NCI-H345 treated with DMSO at 0.1 percent for 48 hours (cell line): ENCODE measurements at regions not wholly inside any gene's neighbourhood (a gene's known extent, or its start where the extent isn't known, plus 50 kb on each side); places are given as distances from the start of the nearest gene placed in this dataset.

Experiments used
- DNase-seq: peaks from one replicate; lab custom pipeline; 2025; ENCODE audit not compliant: unreplicated experiment; lab: John Stamatoyannopoulos, UW

DNA sequence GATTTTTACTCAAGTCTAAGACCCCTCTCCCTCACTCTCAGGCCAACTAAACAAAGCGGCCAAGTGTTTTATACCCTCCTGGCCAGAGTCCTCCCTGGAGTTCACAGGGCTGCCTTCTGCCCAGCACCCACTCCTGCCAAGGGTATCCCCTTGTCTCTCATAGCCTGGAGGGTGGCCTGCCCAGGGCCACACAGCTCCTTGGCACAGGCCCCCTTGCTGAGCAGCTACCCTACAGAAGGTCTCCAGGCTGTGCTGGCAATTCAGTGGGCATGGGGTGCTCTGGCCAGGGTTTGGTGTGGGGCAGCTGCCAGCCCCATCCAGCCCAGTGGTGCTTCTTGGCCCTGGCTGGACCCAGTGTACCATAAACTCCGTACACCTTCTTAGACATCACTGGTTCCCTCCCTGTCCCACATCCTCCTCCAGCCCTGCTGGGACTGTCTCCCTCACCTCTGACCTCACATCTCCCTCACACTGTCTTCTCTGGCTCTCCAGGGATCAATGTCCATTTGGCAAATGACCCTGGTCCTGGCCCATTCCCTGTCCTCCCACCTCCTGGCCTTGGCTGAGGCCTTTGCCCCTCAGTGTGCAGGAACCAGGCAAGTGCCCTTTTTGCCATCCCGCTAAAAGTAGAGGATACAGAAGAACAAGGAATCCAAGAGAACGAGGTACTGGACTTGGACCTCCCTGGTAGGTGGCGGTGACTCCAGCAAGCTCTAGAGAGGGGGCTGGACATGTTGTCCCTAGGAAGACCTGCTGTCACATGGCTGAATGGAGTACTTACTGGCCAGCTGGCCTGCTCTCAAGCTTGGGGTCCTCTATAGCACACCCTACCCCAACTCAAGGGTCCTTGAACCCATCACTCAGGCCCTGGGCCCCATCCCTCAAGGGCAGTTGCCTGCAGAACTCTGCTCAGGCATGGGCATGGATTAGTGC, 50.0 kb upstream of the TRPM1 start:
- DNase-seq, result no peak

DNA sequence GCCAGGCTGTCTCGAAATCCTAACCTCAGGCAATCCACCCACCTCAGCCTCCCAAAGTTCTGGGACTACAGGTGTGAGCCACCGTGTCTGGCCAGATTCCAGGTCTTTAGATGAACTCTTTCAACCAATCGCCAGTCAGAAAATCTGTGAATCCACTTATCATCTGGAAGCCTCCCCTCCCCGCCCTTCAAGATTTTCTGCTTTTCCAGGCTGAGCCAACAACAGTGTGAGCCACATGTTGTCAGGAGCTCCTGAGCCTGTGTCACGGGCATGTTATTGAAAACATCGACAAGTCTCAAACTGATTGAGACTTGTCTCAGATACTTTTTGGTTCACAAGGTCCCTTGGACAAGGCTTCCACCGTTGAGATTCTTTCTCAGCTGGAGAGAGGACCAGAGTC, 52.0 kb upstream of the TRPM1 start:
- no peak for DNase-seq

DNA sequence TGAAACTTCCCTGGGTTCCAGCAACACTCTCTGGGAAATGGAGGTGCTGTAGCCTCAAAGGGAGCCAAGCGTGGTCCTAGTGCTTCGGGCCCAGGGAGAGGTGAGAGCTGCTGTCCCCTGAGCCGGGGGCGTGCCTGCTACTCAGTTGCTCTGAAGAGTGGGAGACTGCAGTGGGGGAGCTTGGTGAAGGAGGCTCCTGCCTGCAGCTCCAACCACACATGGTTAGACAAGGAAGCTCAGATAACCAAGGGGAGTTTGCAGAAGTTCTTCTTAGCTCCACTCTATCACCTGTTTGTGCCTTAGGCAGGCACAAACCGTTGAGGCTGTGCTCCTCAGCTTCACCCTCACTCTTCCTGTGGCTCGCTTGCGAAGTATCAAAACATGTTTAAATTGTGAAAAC, 53.6 kb upstream of the TRPM1 start:
- no peak for DNase-seq

DNA sequence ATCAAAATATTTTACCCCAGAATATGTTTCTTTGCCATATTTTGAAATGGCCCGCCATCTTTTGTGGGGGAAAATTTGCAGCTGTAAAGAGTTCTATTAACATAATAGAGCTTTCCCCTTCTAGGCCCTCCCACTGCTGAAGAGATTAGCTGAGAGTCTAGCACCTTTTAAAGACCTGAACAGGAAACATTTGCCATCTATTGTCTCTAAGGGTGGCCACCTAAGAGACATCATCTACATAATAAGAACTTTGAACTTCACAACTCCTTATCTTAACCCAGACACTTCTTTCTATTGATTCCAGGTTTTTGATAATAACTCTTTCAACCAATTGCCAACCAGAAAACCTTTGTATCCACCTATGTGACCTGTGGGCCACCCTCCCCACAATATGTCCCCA, 54.7 kb upstream of the TRPM1 start:
- no peak for DNase-seq

DNA sequence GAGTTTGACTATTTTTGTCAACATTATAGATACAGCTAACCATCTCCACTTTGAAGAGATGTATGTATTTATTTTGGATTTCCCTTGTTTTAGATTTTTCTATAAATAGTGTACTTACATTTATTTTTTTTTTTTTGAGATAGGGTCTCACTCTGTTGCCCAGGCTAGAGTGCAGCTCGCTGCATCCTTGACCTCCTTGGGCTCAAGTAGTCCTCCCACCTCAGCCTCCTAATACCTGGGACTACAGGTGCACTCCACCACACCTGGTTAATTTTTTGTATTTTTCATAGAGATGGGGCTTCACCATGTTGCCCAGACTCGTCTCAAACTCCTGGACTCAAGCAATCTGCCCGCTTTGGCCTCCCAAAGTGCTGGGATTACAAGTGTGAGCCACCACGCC, 55.3 kb upstream of the TRPM1 start:
- no peak for DNase-seq

DNA sequence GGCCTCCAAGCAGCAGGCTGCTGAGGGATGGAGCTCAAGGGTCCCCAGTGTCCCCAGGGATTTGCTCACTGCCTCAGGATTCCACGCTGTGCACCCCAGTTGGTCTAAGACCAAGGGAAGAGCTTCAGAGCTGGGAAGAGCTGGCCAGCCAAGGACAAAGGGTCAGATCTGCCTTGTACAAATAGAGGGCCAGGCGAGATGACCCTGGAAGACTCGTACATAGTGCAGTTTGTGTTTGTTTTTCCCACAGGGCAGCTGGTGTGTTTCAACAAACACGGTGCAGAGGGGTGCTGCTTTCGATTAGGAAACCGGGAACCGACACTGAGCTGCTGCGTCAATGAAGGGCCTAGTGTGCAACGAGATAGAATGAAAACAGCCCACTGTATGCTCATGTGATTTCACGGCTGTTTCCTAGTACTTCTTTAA, 56.1 kb upstream of the TRPM1 start:
- DNase-seq, result no peak

DNA sequence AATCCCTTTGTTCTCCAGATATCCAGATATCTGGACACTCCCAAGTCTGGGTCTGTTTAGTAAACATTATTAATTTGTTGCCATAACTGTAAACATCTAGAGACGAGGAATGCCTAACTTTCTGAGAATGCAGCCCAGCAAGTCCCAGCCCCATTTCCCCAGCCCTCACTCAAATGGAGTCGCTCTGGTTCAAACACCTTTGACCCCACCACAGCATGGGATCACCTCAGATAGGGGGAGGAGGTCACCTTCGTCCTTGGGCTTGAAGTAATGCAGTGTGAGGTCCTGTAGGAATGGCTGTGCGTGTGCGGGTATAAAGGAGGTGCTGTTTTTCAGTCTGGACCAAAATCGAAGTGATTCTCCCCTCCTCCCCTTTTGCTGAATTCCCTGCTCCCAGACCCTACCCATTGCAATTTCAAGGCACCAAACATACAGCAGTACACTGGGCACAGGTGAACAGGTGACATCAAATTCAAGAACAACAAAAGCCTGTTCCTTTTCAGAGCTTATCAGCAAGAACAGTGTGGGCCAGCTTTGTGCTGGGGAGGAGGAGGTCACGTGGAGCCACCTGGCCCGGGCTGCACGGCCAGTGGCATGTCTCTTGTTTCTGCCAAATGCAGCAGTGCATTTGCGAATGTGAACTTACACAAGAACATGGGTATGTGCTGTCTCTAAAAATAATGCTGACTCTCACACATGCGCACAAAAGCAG, 57.5 kb upstream of the TRPM1 start:
- DNase-seq, result no peak

DNA sequence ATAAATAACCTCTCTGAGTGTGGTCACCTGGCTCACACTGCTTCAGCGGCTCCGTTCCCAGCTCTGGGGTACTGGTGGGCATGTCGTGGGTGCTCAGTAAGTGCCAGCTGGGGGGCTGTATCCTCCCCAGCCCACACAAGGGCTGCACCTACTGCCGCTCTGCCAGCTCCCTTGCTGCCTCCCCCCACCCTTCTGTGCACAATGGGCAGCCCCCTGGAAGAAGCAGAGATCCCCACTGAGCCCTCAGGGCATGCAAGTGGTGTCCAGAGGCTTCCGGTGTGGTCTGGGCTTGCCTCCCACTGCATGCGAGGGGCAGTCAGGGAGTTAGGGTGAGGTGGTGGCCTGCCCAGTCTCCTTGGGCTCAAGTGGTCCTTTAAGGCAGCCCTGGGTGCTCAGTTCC, 58.3 kb upstream of the TRPM1 start:
- DNase-seq, result no peak

DNA sequence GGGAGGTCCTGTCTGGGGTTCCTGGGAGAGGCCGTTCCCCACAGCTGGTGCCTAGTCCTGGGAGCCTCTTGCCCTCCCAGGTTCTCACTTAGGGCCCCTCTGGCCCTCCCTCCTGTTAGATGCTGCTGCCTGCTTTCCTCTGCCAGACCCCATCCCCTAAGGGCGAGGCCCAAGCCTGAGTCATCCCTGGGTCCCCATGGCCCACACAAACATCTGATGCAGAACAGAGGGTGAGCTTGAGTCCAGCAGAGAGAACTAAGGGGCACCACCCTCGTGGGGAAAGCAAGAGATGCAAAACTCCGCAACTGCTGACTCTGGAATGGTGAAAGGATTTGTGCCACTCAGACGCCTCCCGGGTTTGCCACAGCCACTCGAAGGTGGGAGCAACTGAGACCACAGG, 58.8 kb upstream of the TRPM1 start:
- DNase-seq, result no peak

DNA sequence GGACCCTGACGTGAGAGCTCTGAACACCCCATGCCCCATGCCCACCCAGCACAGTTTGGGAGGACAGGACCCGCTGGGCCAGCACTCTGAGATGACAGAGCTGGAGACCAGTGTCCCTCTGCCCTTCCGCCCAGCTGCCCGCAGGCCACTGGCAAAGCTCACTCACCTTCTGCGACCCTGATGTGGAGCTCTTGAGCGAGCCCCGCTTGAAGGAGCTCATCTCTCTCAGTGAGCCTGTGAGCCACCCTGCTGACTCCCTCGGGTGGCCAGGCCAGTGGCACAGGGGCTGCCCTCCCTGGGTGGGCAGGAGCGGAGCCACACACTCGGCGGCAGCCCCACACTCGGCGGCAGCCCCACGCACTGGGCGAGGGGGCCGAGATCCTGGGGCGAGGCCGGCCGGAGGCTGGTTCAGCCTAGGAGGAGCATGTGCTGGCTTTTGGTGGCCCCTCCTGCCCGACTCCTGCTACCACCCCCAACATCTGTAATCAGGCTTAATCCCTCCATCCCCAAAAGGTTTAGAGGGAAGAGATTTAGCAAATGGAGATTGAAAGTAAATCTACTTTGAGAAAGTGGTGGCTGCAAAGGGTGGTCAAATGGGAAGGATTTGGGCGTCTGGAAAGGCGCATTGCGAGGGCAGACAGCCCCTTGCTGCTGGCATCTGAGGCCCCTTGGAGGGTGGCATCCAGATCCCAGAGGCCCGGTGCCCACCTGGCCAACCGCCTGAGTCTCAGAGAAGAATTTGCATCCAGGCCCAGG, 59.4 kb upstream of the TRPM1 start:
- DNase-seq, result no peak

DNA sequence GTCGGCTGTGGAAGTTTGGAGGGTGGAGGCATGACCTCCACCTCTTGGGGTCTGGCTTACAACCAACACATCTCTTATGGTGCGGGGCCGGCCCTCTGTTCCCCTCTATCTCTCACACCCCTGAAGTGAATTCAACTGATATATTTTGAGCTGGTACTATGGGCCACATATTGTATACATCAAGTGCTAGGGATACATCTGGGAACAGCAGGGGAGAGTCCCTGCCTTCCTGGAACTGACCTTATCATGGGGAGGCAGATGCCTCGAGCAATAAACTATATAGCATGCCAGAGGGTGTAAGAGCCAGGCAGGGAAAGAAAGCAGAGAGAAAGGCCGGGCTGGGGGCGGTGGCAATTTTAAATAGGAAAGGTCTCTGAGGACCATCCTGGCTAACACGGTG, 60.4 kb upstream of the TRPM1 start:
- no peak for DNase-seq

DNA sequence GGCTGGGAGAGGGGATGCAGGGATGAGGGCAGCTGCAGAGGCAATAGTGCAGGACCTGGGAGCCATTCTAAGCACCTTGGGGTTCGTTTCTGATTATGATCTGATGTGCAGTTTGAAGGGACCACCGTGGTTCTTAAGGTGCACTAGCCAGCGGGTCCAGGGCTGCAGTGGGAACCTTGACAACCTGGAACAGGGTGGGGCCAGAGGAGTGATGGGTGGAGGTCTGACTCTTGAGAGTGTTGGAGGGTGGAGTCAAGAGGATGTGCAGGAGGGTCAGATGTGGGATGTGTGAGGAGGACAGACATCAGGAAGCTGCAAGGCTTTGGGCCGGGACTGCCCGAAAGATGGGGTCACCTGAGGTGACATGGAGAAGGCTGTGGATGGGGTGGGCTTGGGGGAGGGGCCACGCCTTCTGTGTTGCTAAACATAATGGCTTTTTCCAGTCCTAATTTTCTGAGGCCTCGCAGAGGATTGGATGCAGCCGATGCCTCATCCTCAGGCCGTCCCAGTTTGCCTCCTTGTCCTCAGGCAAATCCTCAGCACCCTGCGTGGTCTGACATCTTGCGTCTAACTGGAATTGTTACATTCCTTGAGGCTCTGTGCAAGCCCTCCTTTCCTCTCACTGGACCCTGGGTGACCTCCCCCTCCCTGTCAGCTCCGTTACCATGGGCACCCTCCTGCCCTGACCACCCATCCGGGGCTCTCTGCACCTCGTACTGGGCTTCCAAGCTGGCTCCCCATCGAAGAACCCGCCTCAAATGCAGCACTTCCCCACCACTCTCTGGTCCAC, 61.4 kb upstream of the TRPM1 start:
- DNase-seq, result no peak

DNA sequence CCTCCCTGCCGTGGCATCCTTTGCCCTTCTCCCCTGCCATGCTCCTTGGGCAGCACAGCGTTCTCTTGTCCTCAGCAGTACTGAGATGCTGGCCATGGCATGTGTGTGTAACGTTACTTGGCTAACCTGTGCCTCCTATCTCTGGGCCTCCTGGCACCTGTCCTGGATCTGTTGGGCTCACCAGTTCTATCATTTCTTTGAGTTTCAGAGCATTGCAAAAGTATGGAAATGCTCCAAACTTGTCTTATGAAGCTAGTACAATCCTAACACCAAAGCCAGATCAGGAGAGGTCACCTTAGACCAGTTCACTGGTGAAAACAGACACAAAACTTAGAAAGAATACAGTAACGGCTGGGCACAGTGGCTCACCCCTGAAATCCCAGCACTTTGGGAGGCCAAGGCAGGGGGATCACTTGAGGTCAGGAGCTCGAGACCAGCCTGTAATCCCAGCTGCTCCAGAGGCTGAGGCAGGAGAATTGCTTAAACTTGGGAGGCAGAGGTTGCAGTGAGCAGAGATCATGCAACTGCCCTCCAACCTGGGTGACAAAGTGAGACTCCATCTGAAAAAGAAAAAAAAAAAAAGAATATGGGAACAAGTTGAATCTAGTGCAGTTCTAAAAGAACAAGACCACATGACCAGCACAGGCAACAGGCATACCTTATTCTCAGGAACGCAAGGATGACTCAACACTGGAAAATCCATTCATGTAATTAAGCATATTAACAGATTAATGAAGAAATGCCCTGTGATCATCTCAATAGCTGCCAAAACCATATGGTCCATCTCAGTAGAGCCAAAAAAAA, 62.4 kb upstream of the TRPM1 start:
- DNase-seq, result no peak

DNA sequence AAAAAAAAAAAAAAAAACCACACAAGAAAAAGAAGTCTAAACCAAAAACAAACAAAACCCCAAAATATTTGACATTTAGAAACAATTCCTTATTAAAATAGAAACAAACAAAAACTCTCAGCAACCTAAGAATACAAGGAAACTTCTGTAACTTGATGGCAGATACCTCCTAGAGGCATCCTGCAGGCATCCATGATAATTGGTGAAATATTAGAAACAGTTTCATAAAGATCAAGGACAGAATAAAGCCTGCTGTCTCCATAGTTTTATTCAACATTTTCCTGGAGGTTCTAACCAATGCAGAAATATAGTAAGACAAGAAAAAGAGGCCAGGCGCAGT, 63.0 kb upstream of the TRPM1 start:
- DNase-seq, result no peak

DNA sequence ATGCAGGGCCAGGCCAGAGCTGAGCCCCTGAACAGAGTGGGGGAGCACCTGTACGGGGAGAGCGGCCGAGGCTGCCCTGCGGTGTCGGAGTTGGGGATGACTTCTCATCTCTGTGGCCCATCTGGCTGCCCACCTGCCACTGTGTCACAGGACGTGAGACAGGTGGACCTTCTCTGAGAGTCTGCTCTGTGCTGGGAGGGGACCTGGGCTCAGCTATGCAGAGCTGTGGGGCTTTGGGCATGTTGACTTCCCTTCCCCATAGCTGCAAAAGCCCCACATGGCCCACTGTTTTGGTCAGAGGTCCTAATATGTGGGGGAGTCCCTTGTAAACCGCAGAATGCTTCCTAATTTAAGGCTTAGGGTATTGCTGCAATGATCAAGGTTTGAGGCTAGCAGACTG, 68.0 kb upstream of the TRPM1 start:
- no peak for DNase-seq

DNA sequence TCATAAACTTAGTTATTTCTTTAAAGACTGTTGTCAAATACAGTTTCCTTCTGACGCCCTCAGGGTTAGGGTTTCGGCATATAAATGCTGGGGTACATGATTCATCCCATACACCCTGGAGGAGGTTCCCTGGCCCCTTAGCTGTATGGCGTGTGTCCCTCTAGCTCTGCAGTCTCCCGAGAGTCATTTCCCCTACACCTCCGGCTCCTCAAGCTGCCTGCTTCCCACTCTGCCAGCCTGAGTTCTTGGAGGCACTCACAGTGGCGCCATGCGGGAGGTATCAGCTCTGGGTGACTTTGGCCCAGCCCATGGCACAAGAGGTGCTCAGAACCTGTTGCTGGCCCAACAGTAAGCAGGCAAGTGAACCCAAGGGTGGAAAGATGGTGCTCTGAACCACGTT, 70.2 kb upstream of the TRPM1 start:
- DNase-seq, result no peak

DNA sequence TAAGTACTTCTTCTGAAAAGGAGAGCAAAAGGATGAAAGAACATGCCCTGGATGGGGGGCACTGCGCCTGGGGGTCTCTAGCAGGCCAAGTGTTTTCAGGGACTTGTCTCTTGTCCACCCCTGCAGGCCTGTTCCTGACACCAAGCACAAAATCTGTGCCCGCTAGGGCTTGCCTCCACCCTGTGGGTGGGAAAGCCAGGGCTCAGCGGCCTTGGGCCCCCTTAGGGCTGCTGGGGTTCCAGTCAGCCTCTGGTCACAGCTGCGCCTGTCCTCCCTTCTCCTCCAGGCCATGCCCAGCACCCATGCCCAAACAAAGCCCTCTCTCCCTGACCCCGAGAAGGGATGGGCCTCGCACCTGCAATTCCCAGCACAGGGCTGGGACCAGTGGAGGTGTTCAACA, 71.1 kb upstream of the TRPM1 start:
- DNase-seq, result no peak

DNA sequence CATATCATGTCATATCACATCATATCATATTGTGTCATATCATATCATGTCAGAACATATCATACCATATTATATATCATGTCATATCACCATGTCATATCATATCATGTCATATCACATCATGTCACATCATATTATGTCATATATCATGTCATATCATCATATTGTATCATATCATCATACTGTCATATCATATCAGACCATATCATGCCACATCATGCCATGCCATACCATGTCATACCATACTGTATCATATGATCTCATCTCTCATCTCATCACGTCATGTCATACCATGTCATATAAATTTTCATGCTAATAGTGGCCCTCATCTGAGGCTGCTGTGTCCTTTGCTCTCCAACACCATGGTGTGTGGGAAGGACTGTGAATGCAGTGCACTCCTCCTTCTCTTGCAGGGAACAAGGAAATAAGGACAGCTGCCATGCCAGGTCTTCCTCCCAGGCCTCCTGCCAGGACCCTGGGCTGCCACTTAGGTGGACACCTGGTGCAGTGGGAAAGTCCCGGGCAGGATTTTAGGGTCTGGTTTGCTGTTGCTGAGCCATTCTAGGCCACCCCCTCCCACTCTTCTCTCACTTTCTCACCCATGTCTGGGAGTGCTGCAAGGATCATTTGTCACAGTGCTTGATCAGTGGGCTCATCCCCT, 72.4 kb upstream of the TRPM1 start:
- DNase-seq, result no peak

DNA sequence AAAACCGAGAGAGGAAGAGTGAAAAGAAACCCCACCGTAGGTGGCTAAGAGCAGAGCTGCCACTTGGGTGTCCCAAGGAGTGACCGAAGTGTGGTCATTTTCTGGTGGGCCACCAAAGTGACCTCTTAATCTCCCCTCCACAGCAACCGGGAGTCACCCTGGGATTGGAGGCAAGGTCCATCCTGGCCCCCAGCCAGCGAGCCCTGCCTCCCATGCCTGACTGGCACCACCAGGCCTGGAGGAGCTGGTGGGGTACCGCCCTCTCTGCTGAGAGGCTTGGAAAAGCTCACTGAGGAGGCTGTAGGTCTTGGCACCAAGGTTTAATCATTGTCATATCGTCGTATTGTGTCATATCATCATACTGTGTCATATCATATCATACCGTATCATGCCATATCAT, 74.0 kb upstream of the TRPM1 start:
- no peak for DNase-seq

DNA sequence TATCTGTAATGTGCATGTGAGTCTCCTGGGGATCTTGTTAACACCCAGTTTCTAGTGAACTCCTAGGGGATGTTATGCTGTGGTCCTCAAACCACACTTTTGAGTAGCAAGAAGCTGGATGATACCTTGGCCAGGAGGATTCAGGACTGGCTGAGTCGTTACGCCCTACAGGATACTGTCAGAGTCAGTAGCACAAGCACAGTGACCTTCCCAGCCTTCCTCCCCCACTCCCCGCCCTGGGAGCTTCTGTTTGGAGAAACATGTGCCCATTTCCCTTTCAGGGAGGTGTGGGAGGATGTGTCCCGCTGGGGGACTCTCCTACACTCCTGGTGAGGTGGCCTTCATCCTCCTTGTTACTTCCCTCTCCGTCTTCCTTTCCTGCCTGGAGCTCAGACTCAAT, 76.4 kb upstream of the TRPM1 start:
- DNase-seq, result no peak
